Chondrocyte (in vitro differentiated cells): ENCODE measurements at regions not wholly inside any gene's neighbourhood (a gene's known extent, or its start where the extent isn't known, plus 50 kb on each side); places are given as distances from the start of the nearest gene placed in this dataset.

Experiments used
- DNase-seq: peaks from one replicate; pipeline ENCODE4 v3.0.0; 2021; ENCODE audit warnings: mixed read lengths, low spot score
- H3K27ac Mint-ChIP-seq: one replicate; pipeline ENCODE4 v1.8.0; 2021; ENCODE audit warnings: mild to moderate bottlenecking, moderate library complexity, mixed read lengths; ENCODE audit not compliant: unreplicated experiment
- H3K27me3 Mint-ChIP-seq: 2 replicates; pipeline ENCODE4 v1.8.0; 2021; ENCODE audit warnings: low read depth, mixed read lengths
- H3K36me3 Mint-ChIP-seq: 2 replicates; pipeline ENCODE4 v1.8.0; 2021; ENCODE audit warnings: low read depth, mixed read lengths
- H3K4me1 Mint-ChIP-seq: 2 replicates; pipeline ENCODE4 v1.8.0; 2021; ENCODE audit warnings: low read depth, mild to moderate bottlenecking, mixed read lengths
- H3K4me3 Mint-ChIP-seq: one replicate; pipeline ENCODE4 v1.8.0; 2021; ENCODE audit warnings: mild to moderate bottlenecking, moderate library complexity, mixed read lengths; ENCODE audit not compliant: unreplicated experiment
- H3K9me3 Mint-ChIP-seq: 2 replicates; pipeline ENCODE4 v1.8.0; 2021; ENCODE audit warnings: low read depth, mixed read lengths
- TF ChIP-seq, protein P1 (sequence below): fragments of 200-600 bp; sonication (generic); IDR thresholded peaks from 2 replicates; pipeline ENCODE4 v1.5.0; 2021; ENCODE audit warnings: antibody characterized with exemption, mild to moderate bottlenecking, moderate library complexity

DNA sequence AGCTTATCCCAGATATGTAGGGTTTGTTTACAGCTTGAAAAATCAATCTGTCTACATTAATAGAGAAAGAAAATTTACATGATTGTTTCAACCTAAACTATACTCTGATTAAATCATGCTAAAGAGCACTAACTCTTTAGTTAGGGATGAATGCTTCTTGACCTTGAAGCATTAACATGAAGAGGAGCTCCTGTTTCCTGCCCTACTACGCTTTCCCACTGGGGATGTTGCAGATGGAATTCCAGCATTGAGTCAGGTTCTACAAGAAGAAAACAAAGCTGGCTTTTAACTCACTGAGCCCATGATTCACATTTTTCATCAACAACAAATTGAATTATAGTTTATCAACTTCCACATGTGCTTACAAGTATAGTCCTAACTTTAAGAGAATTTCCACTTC, 471.3 kb downstream of the TMEM232 start:
- no peaks in the 10 kb centered on the region for H3K9me3 Mint-ChIP-seq
- H3K4me3 Mint-ChIP-seq: no peak overlapping the region
- no peak overlapping the region for H3K27ac Mint-ChIP-seq
- H3K36me3 Mint-ChIP-seq: no peaks in the 10 kb centered on the region
- no peaks in the 10 kb centered on the region for H3K27me3 Mint-ChIP-seq
- TF ChIP-seq, protein P1, sequence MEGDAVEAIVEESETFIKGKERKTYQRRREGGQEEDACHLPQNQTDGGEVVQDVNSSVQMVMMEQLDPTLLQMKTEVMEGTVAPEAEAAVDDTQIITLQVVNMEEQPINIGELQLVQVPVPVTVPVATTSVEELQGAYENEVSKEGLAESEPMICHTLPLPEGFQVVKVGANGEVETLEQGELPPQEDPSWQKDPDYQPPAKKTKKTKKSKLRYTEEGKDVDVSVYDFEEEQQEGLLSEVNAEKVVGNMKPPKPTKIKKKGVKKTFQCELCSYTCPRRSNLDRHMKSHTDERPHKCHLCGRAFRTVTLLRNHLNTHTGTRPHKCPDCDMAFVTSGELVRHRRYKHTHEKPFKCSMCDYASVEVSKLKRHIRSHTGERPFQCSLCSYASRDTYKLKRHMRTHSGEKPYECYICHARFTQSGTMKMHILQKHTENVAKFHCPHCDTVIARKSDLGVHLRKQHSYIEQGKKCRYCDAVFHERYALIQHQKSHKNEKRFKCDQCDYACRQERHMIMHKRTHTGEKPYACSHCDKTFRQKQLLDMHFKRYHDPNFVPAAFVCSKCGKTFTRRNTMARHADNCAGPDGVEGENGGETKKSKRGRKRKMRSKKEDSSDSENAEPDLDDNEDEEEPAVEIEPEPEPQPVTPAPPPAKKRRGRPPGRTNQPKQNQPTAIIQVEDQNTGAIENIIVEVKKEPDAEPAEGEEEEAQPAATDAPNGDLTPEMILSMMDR: no peak
- H3K4me1 Mint-ChIP-seq: peaks cover 24% of the 10 kb centered on the region
- DNase-seq: no peak

DNA sequence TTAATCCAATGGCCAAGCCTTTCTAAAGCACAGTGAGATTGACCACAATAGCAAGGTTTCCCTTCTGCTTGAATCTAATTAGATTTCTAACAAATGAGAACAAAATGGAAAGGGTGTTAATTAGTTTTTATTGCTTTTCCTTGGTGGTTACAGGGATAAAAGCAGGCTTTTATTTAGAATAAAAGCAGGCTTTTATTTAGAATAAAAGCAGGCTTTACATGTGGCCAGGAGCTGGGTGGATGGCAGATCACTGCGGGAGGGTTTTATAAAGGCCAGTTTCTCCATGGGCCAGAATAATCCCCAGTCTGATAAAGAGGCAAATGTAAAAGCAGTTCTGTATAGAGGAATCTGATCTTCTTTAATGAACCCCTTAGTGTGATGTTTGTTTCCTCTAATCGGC, 470.2 kb downstream of the TMEM232 start:
- Mint-ChIP-seq H3K27ac (no peak overlapping the region), H3K4me3 (no peak overlapping the region), H3K4me1 (peaks cover 29% of the 10 kb centered on the region), H3K9me3 (no peaks in the 10 kb centered on the region), H3K36me3 (no peaks in the 10 kb centered on the region), H3K27me3 (no peaks in the 10 kb centered on the region)
- no peak for DNase-seq
- TF ChIP-seq, protein P1: no peak

- no peak for DNase-seq
- H3K4me1 Mint-ChIP-seq: peaks cover 19% of the 10 kb centered on the region
- no peaks in the 10 kb centered on the region for H3K36me3 Mint-ChIP-seq
- TF ChIP-seq, protein P1: no peak
- no peaks in the 10 kb centered on the region for H3K27me3 Mint-ChIP-seq
- no peaks in the 10 kb centered on the region for H3K9me3 Mint-ChIP-seq
- no peak overlapping the region for H3K27ac Mint-ChIP-seq
- H3K4me3 Mint-ChIP-seq: no peak overlapping the region
These were observed 468.5 kb downstream of the TMEM232 start for GRCh38 chr5:110257971-110258370.

DNA sequence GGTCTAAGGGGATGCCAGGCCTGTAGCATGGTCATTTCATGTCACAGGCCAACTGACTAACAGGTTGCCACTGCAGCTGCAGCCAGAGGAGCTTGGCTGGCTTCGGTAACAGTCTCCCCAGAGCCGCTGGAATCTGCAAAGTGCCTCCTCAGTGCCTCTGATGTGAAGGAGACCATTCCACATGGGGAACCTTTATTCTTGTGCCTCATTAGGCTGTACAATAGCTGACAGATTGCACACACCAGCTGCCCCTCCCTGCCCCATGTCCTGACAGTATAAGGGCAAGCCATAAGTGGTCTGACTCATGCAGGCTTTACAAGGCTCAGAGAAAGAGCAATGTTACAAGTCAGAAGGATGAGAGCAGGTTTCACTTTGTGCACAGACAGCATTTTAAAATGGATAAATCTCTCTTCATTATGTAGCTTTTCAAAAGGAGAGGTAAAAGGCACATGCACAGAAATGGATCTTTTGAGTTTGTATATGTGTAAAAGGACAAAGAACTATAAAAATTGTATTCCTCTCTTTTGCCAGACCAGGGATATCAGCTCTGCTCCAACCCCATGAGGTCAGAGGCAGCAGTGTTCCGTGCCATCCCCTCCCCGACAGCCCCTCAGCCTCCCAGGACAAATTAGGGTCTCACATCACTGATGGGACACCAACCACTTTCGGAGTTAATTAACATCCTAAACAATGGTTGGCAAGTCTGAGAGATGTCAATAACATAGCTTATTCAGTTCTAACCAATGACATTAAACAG, 467.8 kb downstream of the TMEM232 start:
- DNase-seq: peak; percentile 34
- Mint-ChIP-seq H3K9me3 (no peaks in the 10 kb centered on the region), H3K36me3 (no peaks in the 10 kb centered on the region), H3K27me3 (no peaks in the 10 kb centered on the region), H3K4me1 (peaks cover 16% of the 10 kb centered on the region), H3K27ac (no peak overlapping the region), H3K4me3 (no peak overlapping the region)
- TF ChIP-seq, protein P1: no peak

DNA sequence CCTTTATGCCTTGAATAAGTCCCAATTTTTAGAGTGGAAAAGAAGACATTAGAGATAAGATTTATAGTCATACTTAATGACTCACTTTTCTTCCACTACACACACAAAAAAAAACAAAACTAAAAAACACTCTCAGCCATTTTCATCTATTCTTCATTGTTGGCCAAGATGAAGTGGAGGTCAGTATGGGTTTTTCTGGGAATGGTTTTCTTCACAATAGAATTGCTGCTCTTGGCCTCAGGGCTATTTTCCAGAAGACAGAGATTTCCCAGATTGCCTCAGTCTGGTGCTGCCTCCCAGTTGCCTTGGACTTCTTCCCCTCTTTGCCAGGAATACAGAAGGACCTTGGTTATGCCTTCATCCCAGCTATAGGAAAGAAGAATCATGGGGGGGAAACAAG, 463.7 kb downstream of the TMEM232 start:
- Mint-ChIP-seq H3K4me3 (no peak overlapping the region), H3K27me3 (no peaks in the 10 kb centered on the region), H3K9me3 (no peaks in the 10 kb centered on the region), H3K4me1 (peaks cover 16% of the 10 kb centered on the region), H3K36me3 (no peaks in the 10 kb centered on the region), H3K27ac (no peak overlapping the region)
- TF ChIP-seq, protein P1: no peak
- no peak for DNase-seq
